22Rv1 (cell line): ENCODE measurements at regions not wholly inside any gene's neighbourhood (a gene's known extent, or its start where the extent isn't known, plus 50 kb on each side); places are given as distances from the start of the nearest gene placed in this dataset.

Experiments
- ZFX ChIP-seq: fragments of 450-650 bp; IDR thresholded peaks from 2 replicates; pipeline ENCODE4 v1.6.1; 2017; ENCODE audit warnings: antibody characterized with exemption, borderline replicate concordance
- TF ChIP-seq, protein P1 (sequence below): fragments of 450-650 bp; IDR thresholded peaks from 2 replicates; pipeline ENCODE4 v1.5.1; 2017; ENCODE audit warnings: mild to moderate bottlenecking

DNA sequence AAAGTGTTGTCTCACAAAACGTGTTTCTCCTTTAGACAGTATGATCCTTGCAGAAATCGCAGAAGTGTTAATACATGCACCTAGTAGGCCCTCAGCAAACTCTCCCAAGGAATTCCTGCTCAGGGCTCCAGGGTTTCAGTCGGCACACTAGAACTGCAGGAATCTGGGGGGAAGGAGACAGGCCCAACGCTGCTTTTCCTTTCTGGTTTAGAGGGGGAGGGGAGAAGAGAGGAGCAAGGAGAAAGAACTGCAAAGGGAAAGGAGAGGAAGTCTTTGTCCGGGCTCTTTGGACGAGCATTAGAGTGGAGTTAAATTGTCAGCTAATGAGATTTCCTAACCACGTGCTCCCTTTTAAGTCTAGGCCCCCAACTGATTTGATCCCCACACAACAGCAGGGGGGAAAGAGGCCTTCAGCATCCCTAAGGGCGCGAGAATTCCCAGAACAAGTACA lies 103.7 kb upstream of the SOD1 start:
- TF ChIP-seq, protein P1, sequence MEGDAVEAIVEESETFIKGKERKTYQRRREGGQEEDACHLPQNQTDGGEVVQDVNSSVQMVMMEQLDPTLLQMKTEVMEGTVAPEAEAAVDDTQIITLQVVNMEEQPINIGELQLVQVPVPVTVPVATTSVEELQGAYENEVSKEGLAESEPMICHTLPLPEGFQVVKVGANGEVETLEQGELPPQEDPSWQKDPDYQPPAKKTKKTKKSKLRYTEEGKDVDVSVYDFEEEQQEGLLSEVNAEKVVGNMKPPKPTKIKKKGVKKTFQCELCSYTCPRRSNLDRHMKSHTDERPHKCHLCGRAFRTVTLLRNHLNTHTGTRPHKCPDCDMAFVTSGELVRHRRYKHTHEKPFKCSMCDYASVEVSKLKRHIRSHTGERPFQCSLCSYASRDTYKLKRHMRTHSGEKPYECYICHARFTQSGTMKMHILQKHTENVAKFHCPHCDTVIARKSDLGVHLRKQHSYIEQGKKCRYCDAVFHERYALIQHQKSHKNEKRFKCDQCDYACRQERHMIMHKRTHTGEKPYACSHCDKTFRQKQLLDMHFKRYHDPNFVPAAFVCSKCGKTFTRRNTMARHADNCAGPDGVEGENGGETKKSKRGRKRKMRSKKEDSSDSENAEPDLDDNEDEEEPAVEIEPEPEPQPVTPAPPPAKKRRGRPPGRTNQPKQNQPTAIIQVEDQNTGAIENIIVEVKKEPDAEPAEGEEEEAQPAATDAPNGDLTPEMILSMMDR: no peak
- TF ChIP-seq ZFX: no peak
